ENCODE measurements at regions not wholly inside any gene's neighbourhood (a gene's known extent, or its start where the extent isn't known, plus 50 kb on each side); places are given as distances from the start of the nearest gene placed in this dataset.
"Not testable (repeated sequence)": the region's sequence is repeated elsewhere in the genome, so short reads cannot be mapped to it uniquely, and the experiment has no call there.

DNA sequence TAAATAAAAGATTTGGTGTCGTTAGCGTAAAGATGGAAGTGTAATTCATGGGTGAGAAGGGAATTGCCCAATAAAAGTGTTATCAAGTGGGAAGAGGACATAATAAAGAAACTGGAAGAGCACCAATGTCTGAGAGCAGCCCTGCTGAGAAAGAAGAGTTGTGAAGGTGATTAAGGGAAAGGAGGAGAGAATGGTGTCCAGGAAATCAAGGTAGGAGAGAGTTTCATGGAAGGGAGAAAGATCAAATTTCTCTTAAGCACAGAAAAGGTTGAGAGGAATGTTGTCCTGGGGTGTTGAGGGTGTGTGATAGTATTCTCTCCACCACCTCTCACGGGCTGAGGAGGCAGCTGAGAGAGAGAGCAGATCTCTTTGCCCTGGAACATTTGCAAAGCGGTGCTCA lies 339.7 kb downstream of the SATB1 start:
- Histone ChIP-seq H3K4me3 (no peak overlapping the region), H3K36me3 (no peaks in the 10 kb centered on the region), H3K4me1 (no peaks in the 10 kb centered on the region), H3K9me3 (no peaks in the 10 kb centered on the region), H3K27ac (no peak overlapping the region), H3K27me3 (peaks cover 5% of the 10 kb centered on the region)
- no peak for TF ChIP-seq EP300 (IDR thresholded peaks at IDR 0.05)
- no peak for DNase-seq (ENCODE audit: low spot score in 2 of 2)
- WGBS, result 77% methylated on average over 4 of the region's 4 CpGs

DNA sequence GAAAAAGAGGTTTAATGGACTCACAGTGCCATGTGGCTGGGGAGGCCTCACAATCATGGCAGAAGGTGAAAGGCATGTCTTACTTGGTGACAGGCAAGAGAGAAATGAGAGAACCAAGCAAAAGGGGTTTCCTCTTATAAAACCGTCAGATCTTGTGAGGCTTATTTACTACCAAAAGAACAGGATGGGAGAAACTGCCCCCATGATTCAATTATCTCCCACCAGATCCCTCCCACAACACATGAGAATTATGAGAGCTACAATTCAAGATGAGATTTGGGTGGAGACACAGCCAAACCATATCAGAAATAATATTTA lies 340.8 kb upstream of the TBC1D5 start:
- not testable (repeated sequence) for H3K36me3 ChIP-seq; H3K27ac ChIP-seq; H3K27me3 ChIP-seq; H3K4me3 ChIP-seq; H3K9me3 ChIP-seq; DNase-seq (ENCODE audit: low spot score in 2 of 2); H3K4me1 ChIP-seq
- WGBS, result 68% methylated on average over 1 of the region's 1 CpG

DNA sequence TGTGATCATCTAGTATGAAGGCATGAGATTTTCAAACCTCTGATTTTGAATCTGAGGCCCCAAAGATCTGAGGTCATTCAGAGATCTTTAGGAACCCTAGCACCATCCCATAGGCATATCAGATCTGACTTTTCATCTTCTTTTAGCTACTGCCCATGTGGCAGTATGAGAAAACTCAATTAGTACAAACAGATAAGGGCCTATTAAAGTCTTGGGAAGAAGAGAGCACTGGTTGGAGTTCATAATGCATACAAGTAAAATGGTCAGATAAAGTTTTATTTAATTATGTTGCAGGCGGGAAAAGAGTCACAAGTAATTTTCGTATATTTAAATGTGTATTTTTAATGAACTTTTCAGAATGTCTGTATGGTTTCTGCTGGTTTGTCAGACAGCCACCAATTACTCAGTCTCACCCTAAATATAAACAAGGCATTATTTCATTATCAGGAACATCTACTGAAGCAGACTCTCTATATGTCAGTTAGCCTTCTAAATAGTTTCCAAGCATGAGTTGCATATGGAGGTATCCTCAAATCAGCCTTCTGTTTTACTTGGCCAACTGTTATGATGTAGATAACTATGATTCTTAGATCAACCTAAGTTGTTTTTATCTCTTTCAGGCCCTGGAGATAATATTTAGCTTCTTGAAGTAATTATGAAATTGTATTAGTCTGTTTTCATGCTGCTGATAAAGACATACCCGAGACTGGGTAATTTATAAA lies 340.3 kb upstream of the TBC1D5 start:
- H3K27me3 ChIP-seq, result peaks cover 5% of the 10 kb centered on the region
- H3K4me3 ChIP-seq, result no peak overlapping the region
- H3K4me1 ChIP-seq, result no peaks in the 10 kb centered on the region
- no peak for DNase-seq (ENCODE audit: low spot score in 2 of 2)
- WGBS, result 84% methylated on average over 3 of the region's 3 CpGs
- H3K27ac ChIP-seq, result no peak overlapping the region
- no peaks in the 10 kb centered on the region for H3K36me3 ChIP-seq
- no peaks in the 10 kb centered on the region for H3K9me3 ChIP-seq
- TF ChIP-seq POLR2AphosphoS5 (IDR thresholded peaks at IDR 0.05) (no peak), POLR2A (IDR thresholded peaks at IDR 0.05) (no peak), EP300 (IDR thresholded peaks at IDR 0.05) (no peak)
- TF ChIP-seq, protein P1, sequence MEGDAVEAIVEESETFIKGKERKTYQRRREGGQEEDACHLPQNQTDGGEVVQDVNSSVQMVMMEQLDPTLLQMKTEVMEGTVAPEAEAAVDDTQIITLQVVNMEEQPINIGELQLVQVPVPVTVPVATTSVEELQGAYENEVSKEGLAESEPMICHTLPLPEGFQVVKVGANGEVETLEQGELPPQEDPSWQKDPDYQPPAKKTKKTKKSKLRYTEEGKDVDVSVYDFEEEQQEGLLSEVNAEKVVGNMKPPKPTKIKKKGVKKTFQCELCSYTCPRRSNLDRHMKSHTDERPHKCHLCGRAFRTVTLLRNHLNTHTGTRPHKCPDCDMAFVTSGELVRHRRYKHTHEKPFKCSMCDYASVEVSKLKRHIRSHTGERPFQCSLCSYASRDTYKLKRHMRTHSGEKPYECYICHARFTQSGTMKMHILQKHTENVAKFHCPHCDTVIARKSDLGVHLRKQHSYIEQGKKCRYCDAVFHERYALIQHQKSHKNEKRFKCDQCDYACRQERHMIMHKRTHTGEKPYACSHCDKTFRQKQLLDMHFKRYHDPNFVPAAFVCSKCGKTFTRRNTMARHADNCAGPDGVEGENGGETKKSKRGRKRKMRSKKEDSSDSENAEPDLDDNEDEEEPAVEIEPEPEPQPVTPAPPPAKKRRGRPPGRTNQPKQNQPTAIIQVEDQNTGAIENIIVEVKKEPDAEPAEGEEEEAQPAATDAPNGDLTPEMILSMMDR (IDR thresholded peaks at IDR 0.05), result no peak

DNA sequence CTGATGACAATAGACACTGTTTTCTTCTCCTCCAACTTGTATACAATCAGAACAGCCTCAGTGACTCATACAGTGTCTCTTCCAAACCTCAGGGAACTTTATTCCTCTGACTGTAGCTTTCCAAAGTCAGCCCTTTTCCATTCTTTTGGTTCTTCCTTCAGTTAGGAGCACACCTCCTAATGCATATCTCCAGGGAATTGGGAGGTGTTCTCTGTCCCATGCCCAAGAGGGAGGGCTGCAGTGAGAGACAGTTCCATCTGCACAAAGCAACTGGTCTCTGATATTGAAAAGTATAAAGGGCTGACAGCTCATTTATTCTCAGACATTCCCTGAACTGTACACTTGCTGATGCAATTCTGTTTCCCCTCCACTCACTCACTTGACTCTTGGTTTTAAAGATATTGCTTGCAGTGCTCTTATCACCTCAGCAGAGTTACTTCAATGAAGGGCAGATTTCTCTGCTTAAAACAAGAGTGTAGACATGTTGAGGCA lies 337.8 kb upstream of the TBC1D5 start:
- Histone ChIP-seq H3K36me3 (no peaks in the 10 kb centered on the region), H3K4me3 (no peak overlapping the region), H3K9me3 (no peaks in the 10 kb centered on the region), H3K27me3 (no peaks in the 10 kb centered on the region), H3K4me1 (no peaks in the 10 kb centered on the region), H3K27ac (no peak overlapping the region)
- no peak for TF ChIP-seq POLR2A (IDR thresholded peaks at IDR 0.05)
- TF ChIP-seq EP300 (IDR thresholded peaks at IDR 0.05), result no peak
- TF ChIP-seq, protein P1 (IDR thresholded peaks at IDR 0.05), result no peak
- no peak for TF ChIP-seq POLR2AphosphoS5 (IDR thresholded peaks at IDR 0.05)
- no peak for DNase-seq (ENCODE audit: low spot score in 2 of 2)

DNA sequence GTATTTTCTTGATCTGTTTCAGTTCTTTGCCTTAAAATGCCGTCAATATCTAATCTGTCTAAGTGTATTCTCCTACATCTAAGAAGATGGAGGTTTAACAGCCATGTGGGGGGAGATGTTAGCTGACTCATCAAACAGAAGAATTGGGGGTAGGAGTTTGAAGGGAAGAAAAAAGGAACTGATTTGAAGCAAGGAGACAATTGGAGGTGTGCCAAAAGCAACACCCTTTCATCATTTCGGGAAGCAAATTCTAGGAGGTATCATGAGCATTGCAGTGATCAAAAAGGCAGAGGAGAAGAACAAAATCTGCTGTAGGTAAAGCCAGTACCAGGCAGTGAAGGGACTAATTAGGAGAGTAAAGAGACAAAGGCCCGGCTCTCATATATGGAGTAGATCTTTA lies 337.3 kb upstream of the TBC1D5 start:
- H3K27me3 ChIP-seq, result no peaks in the 10 kb centered on the region
- WGBS, result 40% methylated on average over 3 of the region's 3 CpGs

DNA sequence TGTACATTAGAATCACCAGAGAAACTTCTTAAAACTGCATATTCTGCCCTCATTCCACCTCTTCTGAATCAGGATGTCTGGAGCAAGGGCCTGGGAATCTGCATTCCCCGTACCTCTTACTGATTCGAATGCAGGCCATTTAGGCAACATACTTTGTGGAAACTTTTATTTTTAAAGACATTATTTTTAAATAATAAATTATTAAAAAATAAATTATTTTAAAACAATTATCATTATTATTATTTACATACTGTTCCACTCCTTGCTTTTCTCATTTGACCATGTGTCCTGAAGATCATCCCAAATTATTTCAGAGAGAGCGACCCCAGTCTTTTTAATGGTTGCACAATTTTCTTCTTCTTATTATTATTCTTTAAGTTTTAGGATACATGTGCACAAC lies 336.6 kb upstream of the TBC1D5 start:
- no peak overlapping the region for H3K27ac ChIP-seq
- H3K27me3 ChIP-seq, result no peaks in the 10 kb centered on the region
- no peaks in the 10 kb centered on the region for H3K9me3 ChIP-seq
- H3K4me3 ChIP-seq, result no peak overlapping the region
- H3K36me3 ChIP-seq, result no peaks in the 10 kb centered on the region
- no peaks in the 10 kb centered on the region for H3K4me1 ChIP-seq
- TF ChIP-seq EP300 (IDR thresholded peaks at IDR 0.05), result no peak
- TF ChIP-seq, protein P1 (IDR thresholded peaks at IDR 0.05), result no peak
- WGBS, result 96% methylated on average over 3 of the region's 3 CpGs
- DNase-seq (ENCODE audit: low spot score in 2 of 2), result no peak

More for the DNA sequence above, 337.3 kb upstream of the TBC1D5 start:
- no peak for DNase-seq (ENCODE audit: low spot score in 2 of 2)
- Histone ChIP-seq H3K4me1 (no peaks in the 10 kb centered on the region), H3K4me3 (no peak overlapping the region), H3K9me3 (no peaks in the 10 kb centered on the region), H3K27ac (no peak overlapping the region), H3K36me3 (no peaks in the 10 kb centered on the region)
- TF ChIP-seq EP300 (IDR thresholded peaks at IDR 0.05) (no peak), POLR2AphosphoS5 (IDR thresholded peaks at IDR 0.05) (no peak), POLR2A (IDR thresholded peaks at IDR 0.05) (no peak)
- TF ChIP-seq, protein P1 (IDR thresholded peaks at IDR 0.05), result no peak

Data from suprapubic skin (tissue), 4 donors.